B cell (primary cell): ENCODE measurements at regions not wholly inside any gene's neighbourhood (a gene's known extent, or its start where the extent isn't known, plus 50 kb on each side); places are given as distances from the start of the nearest gene placed in this dataset.

Experiments
- ATAC-seq: fragments of 200-7000 bp; cut with Tn5 transposase; one replicate; pipeline ENCODE4 v1.10.0; 2021; ENCODE audit warnings: low read depth, mild to moderate bottlenecking, moderate number of reproducible peaks, moderate library complexity
- CTCF ChIA-PET: fragments of 350-600 bp; sonication (Branson Sonifier 250); formaldehyde crosslinking; loops from one replicate; lab custom pipeline; 2021; ENCODE audit warnings: antibody characterized with exemption, inconsistent platforms; lab: Charles Lee
- POLR2A ChIA-PET: fragments of 350-600 bp; sonication (Branson Sonifier 250); formaldehyde crosslinking; loops from one replicate; lab custom pipeline; 2021; ENCODE audit warnings: antibody characterized with exemption; lab: Charles Lee
- DNase-seq: peaks from one replicate; pipeline ENCODE4 v3.0.0; 2013
- H2AFZ ChIP-seq: 2 replicates; pipeline ENCODE4 v1.6.1; 2012; ENCODE audit warnings: mild to moderate bottlenecking, low read depth, low read length; ENCODE audit not compliant: insufficient read depth, poor library complexity, severe bottlenecking
- H3K27ac ChIP-seq, 2 donors: 1 replicate in 1 of 2; 2 replicates in 1 of 2; pipeline ENCODE4 v1.5.1; 2012 to 2013; ENCODE audit warnings: low read length in 2 of 2, mild to moderate bottlenecking in 2 of 2, moderate library complexity in 1 of 2
- H3K27me3 ChIP-seq, 4 experiments: fragments of 200-600 bp in 1 of 4; sonication (generic) in 1 of 4; replicated peaks in 1 of 4; 1 replicate in 2 of 4; 2 replicates in 2 of 4; pipeline versions ENCODE4 v1.6.1 to v1.7.0; 2013 to 2016; ENCODE audit warnings: low read length in 3 of 4, mild to moderate bottlenecking in 2 of 4, mixed read lengths in 1 of 4, moderate library complexity in 1 of 4; ENCODE audit not compliant: insufficient read depth in 4 of 4, control insufficient read depth in 3 of 4; ENCODE audit errors: control extremely low read depth in 1 of 4
- H3K36me3 ChIP-seq, 2 experiments: replicated peaks in 1 of 2; 1 replicate in 1 of 2; 2 replicates in 1 of 2; pipeline versions ENCODE4 v1.6.1 to v1.7.1; 2013; ENCODE audit warnings: low read length in 1 of 2; ENCODE audit not compliant: insufficient read depth in 2 of 2, control insufficient read depth in 1 of 2; ENCODE audit errors: control extremely low read depth in 1 of 2, extremely low read depth in 1 of 2
- H3K4me1 ChIP-seq, 2 donors: fragments of 200-600 bp in 1 of 2; sonication (generic) in 1 of 2; 1 replicate in 1 of 2; 2 replicates in 1 of 2; pipeline versions ENCODE4 v1.5.1 to v1.6.1; 2013 to 2017; ENCODE audit warnings: low read length in 2 of 2; ENCODE audit not compliant: control insufficient read depth in 2 of 2, insufficient read depth in 2 of 2
- H3K4me2 ChIP-seq: replicated peaks from 2 replicates; pipeline ENCODE3; 2012; ENCODE audit warnings: mild to moderate bottlenecking, low read depth, low read length; ENCODE audit not compliant: poor library complexity, severe bottlenecking
- H3K4me3 ChIP-seq, 5 experiments: fragments of 200-600 bp in 1 of 5; sonication (generic) in 1 of 5; 1 replicate in 3 of 5; 2 replicates in 2 of 5; pipeline versions ENCODE4 v1.5.1 to v1.7.0; 2011 to 2016; ENCODE audit warnings: low read length in 4 of 5, mild to moderate bottlenecking in 4 of 5, low read depth in 2 of 5, control low read depth in 1 of 5, moderate library complexity in 1 of 5; ENCODE audit not compliant: insufficient read depth in 1 of 5; ENCODE audit errors: control extremely low read depth in 1 of 5, extremely low read depth in 1 of 5
- H3K79me2 ChIP-seq: fragments of 200-600 bp; sonication (generic); one replicate; pipeline ENCODE4 v1.6.0; 2016; ENCODE audit warnings: low read length; ENCODE audit not compliant: control insufficient read depth, insufficient read depth
- H3K9ac ChIP-seq: fragments of 200-600 bp; sonication (generic); 2 replicates; pipeline ENCODE4 v1.6.1; 2017; ENCODE audit warnings: mild to moderate bottlenecking, low read length, moderate library complexity
- H3K9me3 ChIP-seq, 3 donors: one replicate each; pipeline versions ENCODE4 v1.6.1 to v1.7.1; 2013; ENCODE audit warnings: low read length in 2 of 3; ENCODE audit not compliant: control insufficient read depth in 2 of 3, insufficient read depth in 1 of 3; ENCODE audit errors: control extremely low read depth in 1 of 3
- H4K20me1 ChIP-seq: 2 replicates; pipeline ENCODE4 v1.6.0; 2012; ENCODE audit warnings: mild to moderate bottlenecking, low read length; ENCODE audit not compliant: insufficient read depth, control insufficient read depth, poor library complexity, severe bottlenecking
- H3K27ac Mint-ChIP-seq: one replicate; pipeline ENCODE4 v1.8.0; 2021; ENCODE audit warnings: mixed read lengths
- H3K27me3 Mint-ChIP-seq: one replicate; pipeline ENCODE4 v1.8.0; 2021; ENCODE audit warnings: mixed read lengths
- H3K4me1 Mint-ChIP-seq: one replicate; pipeline ENCODE4 v1.8.0; 2021; ENCODE audit warnings: mixed read lengths
- H3K4me3 Mint-ChIP-seq: one replicate; pipeline ENCODE4 v1.8.0; 2021; ENCODE audit warnings: mixed read lengths
- H3K9me3 Mint-ChIP-seq: one replicate; pipeline ENCODE4 v1.8.0; 2022; ENCODE audit warnings: mixed read lengths; ENCODE audit not compliant: insufficient read depth
- CTCF ChIP-seq: fragments of 200-600 bp; IDR thresholded peaks from one replicate; pipeline ENCODE4 v1.8.0; 2022; ENCODE audit warnings: antibody characterized with exemption, mild to moderate bottlenecking
- EZH2 ChIP-seq: IDR thresholded peaks from 2 replicates; pipeline ENCODE4 v1.6.1; 2012; ENCODE audit warnings: borderline replicate concordance, low read depth, mild to moderate bottlenecking, moderate library complexity, low read length; ENCODE audit not compliant: insufficient read depth, poor library complexity, severe bottlenecking
- WGBS: methylation state at CpG from one replicate; pipeline ENCODE4 v1.1.5; 2013; ENCODE audit warnings: missing lambda C conversion rate; ENCODE audit not compliant: insufficient coverage; 5-methylcytosine and 5-hydroxymethylcytosine counted together
- intact Hi-C: fragments of 100-400 bp; cut with micrococcal nuclease; formaldehyde crosslinking; loops from one replicate; pipeline ENCODE4 v1.10.0; 2022

- peaks cover 2% of the 10 kb centered on the region for H3K9me3 Mint-ChIP-seq
- Histone ChIP-seq H3K9me3 (no peaks in the 10 kb centered on the region), H4K20me1 (no peaks in the 10 kb centered on the region), H3K36me3 (no peaks in the 10 kb centered on the region), H3K4me1 (no peaks in the 10 kb centered on the region), H3K27me3 (no peaks in the 10 kb centered on the region), H3K9ac (no peak overlapping the region), H3K4me3 (no peak overlapping the region), H3K27ac (no peak overlapping the region), H3K4me2 (no peak overlapping the region), H2AFZ (no peak overlapping the region), H3K79me2 (no peaks in the 10 kb centered on the region)
- H3K4me3 Mint-ChIP-seq, result no peak overlapping the region
- CTCF ChIA-PET, result no interaction called here
- POLR2A ChIA-PET, result no interaction called here
- DNase-seq, result no peak
- ATAC-seq, result no peak
- H3K27me3 Mint-ChIP-seq, result no peaks in the 10 kb centered on the region
- WGBS, result no CpG with 5 or more reads among the region's 1 CpG
- TF ChIP-seq EZH2 (no peak), CTCF (no peak)
- H3K27ac Mint-ChIP-seq, result no peak overlapping the region
- intact Hi-C loops, result no loop called here
- no peaks in the 10 kb centered on the region for H3K4me1 Mint-ChIP-seq
Measured at GRCh38 chr14:25358330-25358729, 308.4 kb upstream of the STXBP6 start.

- H3K4me3 Mint-ChIP-seq, result no peak overlapping the region
- intact Hi-C loops, result no loop called here
- no peaks in the 10 kb centered on the region for H4K20me1 ChIP-seq
- no peaks in the 10 kb centered on the region for H3K4me1 Mint-ChIP-seq
- H3K4me2 ChIP-seq, result no peak overlapping the region
- H3K9me3 Mint-ChIP-seq, result peaks cover 2% of the 10 kb centered on the region
- H3K36me3 ChIP-seq, result no peaks in the 10 kb centered on the region
- TF ChIP-seq EZH2 (no peak), CTCF (no peak)
- H3K4me3 ChIP-seq, result no peak overlapping the region
- DNase-seq (no peak), ATAC-seq (no peak)
- POLR2A ChIA-PET, result no interaction called here
- no peaks in the 10 kb centered on the region for H3K27me3 ChIP-seq
- H3K27ac ChIP-seq, result no peak overlapping the region
- H3K79me2 ChIP-seq, result no peaks in the 10 kb centered on the region
- no peak overlapping the region for H3K27ac Mint-ChIP-seq
- no peaks in the 10 kb centered on the region for H3K27me3 Mint-ChIP-seq
- H3K9me3 ChIP-seq, result no peaks in the 10 kb centered on the region
- CTCF ChIA-PET, result interaction anchor here (0.9 kb wide), 1 partner anchor 10 kb away, joined by 4 read pairs; no protein-coding TSS in a partner anchor
- H3K4me1 ChIP-seq, result no peaks in the 10 kb centered on the region
- H2AFZ ChIP-seq, result no peak overlapping the region
- H3K9ac ChIP-seq, result no peak overlapping the region
- WGBS, result 90% methylated on average over 4 of the region's 4 CpGs
Measured at GRCh38 chr14:25351269-25351668, 301.3 kb upstream of the STXBP6 start.
